Vagina (tissue), 2 donors: ENCODE measurements at regions not wholly inside any gene's neighbourhood (a gene's known extent, or its start where the extent isn't known, plus 50 kb on each side); places are given as distances from the start of the nearest gene placed in this dataset.

Source experiments
- DNase-seq, 2 donors: peaks; one replicate each; pipeline ENCODE4 v3.0.0-alpha.2; 2017; ENCODE audit errors: extremely low spot score in 2 of 2
- H3K27ac ChIP-seq: fragments of 200-600 bp; sonication (generic); one replicate; pipeline ENCODE4 v1.5.1; 2019
- H3K27me3 ChIP-seq: fragments of 200-600 bp; sonication (generic); one replicate; pipeline ENCODE4 v1.5.1; 2019
- H3K36me3 ChIP-seq, 2 donors: fragments of 200-600 bp; sonication (generic); one replicate each; pipeline ENCODE4 v1.5.1; 2017 to 2019
- H3K4me1 ChIP-seq: fragments of 200-600 bp; sonication (generic); one replicate; pipeline ENCODE4 v1.5.1; 2019
- H3K4me3 ChIP-seq, 2 donors: fragments of 200-600 bp; sonication (generic); 1 replicate in 1 of 2; 2 replicates in 1 of 2; pipeline ENCODE4 v1.5.1; 2016 to 2019
- H3K9me3 ChIP-seq: fragments of 200-600 bp; sonication (generic); one replicate; pipeline ENCODE4 v1.5.1; 2019
- CTCF ChIP-seq, 3 experiments: fragments of 450-650 bp in 2 of 3; fragments of 200-600 bp in 1 of 3; sonication (generic) in 1 of 3; IDR thresholded peaks; one replicate each; pipeline ENCODE4 v1.5.1; 2017 to 2019; ENCODE audit warnings: antibody characterized with exemption in 3 of 3, mild to moderate bottlenecking in 2 of 3, moderate library complexity in 2 of 3
- POLR2A ChIP-seq, 2 donors: fragments of 450-650 bp; IDR thresholded peaks; one replicate each; pipeline ENCODE4 v1.6.1; 2017; ENCODE audit warnings: antibody characterized with exemption in 2 of 2, mild to moderate bottlenecking in 2 of 2, moderate library complexity in 2 of 2
- POLR2AphosphoS5 ChIP-seq, 2 donors: sonication (generic); formaldehyde crosslinking; IDR thresholded peaks; one replicate each; pipeline ENCODE4 v1.9.0; 2017; ENCODE audit warnings: antibody characterized with exemption in 2 of 2, mild to moderate bottlenecking in 2 of 2, low read depth in 1 of 2; ENCODE audit not compliant: insufficient read depth in 1 of 2
- intact Hi-C: fragments of 100-400 bp; cut with DNase I; formaldehyde crosslinking; loops from one replicate; pipeline ENCODE4 v1.15.1; 2023

DNA sequence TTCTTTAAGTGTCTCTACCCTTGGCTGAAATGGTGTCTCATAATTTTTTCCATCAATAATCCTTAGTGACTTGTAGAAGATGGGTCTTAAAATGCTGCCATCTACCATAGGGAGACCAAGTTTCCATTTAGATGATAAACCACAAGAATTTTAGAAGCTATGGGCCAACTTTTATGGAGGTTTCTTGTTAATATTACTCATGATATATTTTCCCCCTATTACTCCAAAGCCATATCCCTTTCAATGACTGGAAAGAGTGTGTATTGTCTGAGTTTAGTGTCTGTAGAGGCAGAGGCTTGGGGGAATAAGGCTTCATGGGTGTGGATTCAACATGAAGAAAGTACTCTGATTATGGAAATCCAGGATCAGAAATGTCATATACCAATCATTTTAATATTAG lies 507.3 kb upstream of the TNC start:
- Histone ChIP-seq H3K27ac (no peak overlapping the region), H3K4me1 (no peaks in the 10 kb centered on the region), H3K9me3 (no peaks in the 10 kb centered on the region), H3K27me3 (no peaks in the 10 kb centered on the region), H3K36me3 (no peaks in the 10 kb centered on the region), H3K4me3 (no peak overlapping the region)
- TF ChIP-seq POLR2A (IDR thresholded peaks at IDR 0.05) (no peak), CTCF (IDR thresholded peaks at IDR 0.05) (no peak), POLR2AphosphoS5 (IDR thresholded peaks at IDR 0.05; ENCODE audit: insufficient read depth in 1 of 2, low read depth in 1 of 2) (no peak)
- intact Hi-C loops, result no loop called here
- no peak for DNase-seq

GRCh38 chr9:115625954-115626353 lies 508.0 kb upstream of the TNC start:
- TF ChIP-seq CTCF (IDR thresholded peaks at IDR 0.05) (no peak), POLR2AphosphoS5 (IDR thresholded peaks at IDR 0.05; ENCODE audit: insufficient read depth in 1 of 2, low read depth in 1 of 2) (no peak), POLR2A (IDR thresholded peaks at IDR 0.05) (no peak)
- Histone ChIP-seq H3K36me3 (no peaks in the 10 kb centered on the region), H3K9me3 (no peaks in the 10 kb centered on the region), H3K27ac (no peak overlapping the region), H3K27me3 (no peaks in the 10 kb centered on the region), H3K4me3 (no peak overlapping the region), H3K4me1 (no peaks in the 10 kb centered on the region)
- no peak for DNase-seq
- intact Hi-C loops, result no loop called here

- H3K36me3 ChIP-seq, result no peaks in the 10 kb centered on the region
- DNase-seq, result no peak
- TF ChIP-seq POLR2AphosphoS5 (IDR thresholded peaks at IDR 0.05; ENCODE audit: insufficient read depth in 1 of 2, low read depth in 1 of 2) (no peak), POLR2A (IDR thresholded peaks at IDR 0.05) (no peak), CTCF (IDR thresholded peaks at IDR 0.05) (no peak)
- no peak overlapping the region for H3K4me3 ChIP-seq
- no peaks in the 10 kb centered on the region for H3K9me3 ChIP-seq
- no peak overlapping the region for H3K27ac ChIP-seq
- intact Hi-C loops, result no loop called here
- no peaks in the 10 kb centered on the region for H3K4me1 ChIP-seq
- no peaks in the 10 kb centered on the region for H3K27me3 ChIP-seq
These were observed 509.6 kb upstream of the TNC start for GRCh38 chr9:115627511-115627910.

GRCh38 chr9:115628426-115628825 lies 510.5 kb upstream of the TNC start:
- DNase-seq, result no peak
- no peak overlapping the region for H3K4me3 ChIP-seq
- H3K4me1 ChIP-seq, result no peaks in the 10 kb centered on the region
- TF ChIP-seq POLR2AphosphoS5 (IDR thresholded peaks at IDR 0.05; ENCODE audit: insufficient read depth in 1 of 2, low read depth in 1 of 2), result no peak
- TF ChIP-seq CTCF (IDR thresholded peaks at IDR 0.05), result no peak
- H3K36me3 ChIP-seq, result no peaks in the 10 kb centered on the region
- no peaks in the 10 kb centered on the region for H3K9me3 ChIP-seq
- intact Hi-C loops, result no loop called here
- H3K27me3 ChIP-seq, result no peaks in the 10 kb centered on the region
- no peak overlapping the region for H3K27ac ChIP-seq

DNA sequence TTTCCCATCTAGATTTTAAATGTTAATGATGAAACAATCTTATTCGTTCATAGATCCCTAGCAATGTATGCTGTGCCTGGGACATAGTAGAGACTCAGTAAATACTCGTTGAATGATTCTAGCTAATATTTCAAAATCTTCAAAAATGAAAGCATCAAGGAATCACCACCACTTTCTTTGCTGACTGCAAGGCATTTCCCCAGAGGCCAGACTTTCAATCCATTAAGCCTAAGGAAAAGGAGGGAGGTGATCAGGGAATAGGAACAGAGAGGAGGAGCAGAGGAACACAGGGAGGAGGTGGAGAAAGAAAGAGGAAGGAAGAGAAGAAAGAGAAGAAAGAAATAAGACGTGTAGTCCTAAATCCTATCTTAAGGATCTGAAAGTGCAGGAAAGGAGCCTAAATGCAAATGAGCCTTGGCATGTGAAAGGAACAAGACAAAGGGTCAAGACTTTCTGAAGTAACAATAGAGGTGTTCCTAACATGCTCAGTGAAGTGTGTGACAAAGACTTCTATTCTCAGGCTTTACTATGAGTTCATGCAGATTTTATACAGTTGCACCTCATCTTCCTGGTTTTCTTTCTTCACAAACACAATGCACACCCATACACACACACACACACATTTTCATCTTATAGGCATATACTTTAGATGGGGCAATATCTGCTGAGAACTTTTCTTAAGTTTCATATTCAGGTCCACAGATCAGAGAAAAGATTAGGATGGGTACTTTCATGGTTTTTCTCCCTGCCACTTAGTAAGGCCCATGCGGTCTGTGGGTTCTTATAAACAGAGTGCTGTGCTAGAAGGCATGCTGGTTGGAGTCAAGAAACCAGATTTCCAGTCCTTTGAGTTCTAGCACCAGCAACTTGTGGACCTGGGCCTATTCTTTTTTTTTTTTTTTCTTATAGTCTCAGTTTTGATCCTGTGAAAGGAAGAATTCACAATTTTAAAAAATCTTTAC lies 512.2 kb upstream of the TNC start:
- TF ChIP-seq CTCF (IDR thresholded peaks at IDR 0.05) (no peak), POLR2A (IDR thresholded peaks at IDR 0.05) (no peak), POLR2AphosphoS5 (IDR thresholded peaks at IDR 0.05; ENCODE audit: insufficient read depth in 1 of 2, low read depth in 1 of 2) (no peak)
- DNase-seq, result no peak
- no peaks in the 10 kb centered on the region for H3K9me3 ChIP-seq
- H3K36me3 ChIP-seq, result no peaks in the 10 kb centered on the region
- intact Hi-C loops, result no loop called here
- no peaks in the 10 kb centered on the region for H3K4me1 ChIP-seq
- H3K27me3 ChIP-seq, result no peaks in the 10 kb centered on the region
- no peak overlapping the region for H3K4me3 ChIP-seq
- H3K27ac ChIP-seq, result no peak overlapping the region
